ENCODE measurements at regions not wholly inside any gene's neighbourhood (a gene's known extent, or its start where the extent isn't known, plus 50 kb on each side); places are given as distances from the start of the nearest gene placed in this dataset.
"Not testable (repeated sequence)": the region's sequence is repeated elsewhere in the genome, so short reads cannot be mapped to it uniquely, and the experiment has no call there.

DNA sequence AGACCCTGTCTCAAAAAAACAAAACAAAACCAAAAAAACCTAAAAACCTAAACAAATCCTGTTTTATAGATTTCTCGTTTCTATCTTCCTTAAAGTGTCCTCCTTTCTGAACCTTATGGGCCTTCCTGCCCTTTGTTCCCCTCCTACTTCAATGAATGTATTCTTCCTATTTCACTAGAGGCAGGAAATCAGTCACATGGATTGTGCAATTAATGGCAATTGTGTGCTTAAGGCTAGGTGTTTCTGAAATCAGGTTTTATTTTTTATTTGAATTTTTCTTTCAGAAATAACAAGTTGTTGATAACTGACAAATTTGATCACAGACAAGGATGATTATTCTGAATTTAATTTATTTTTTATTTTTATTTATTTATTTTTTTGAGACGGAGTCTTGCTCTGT, 220.6 kb upstream of the SEMA6A start:
- no peak for DNase-seq (ENCODE audit: low read depth, low spot score)

DNA sequence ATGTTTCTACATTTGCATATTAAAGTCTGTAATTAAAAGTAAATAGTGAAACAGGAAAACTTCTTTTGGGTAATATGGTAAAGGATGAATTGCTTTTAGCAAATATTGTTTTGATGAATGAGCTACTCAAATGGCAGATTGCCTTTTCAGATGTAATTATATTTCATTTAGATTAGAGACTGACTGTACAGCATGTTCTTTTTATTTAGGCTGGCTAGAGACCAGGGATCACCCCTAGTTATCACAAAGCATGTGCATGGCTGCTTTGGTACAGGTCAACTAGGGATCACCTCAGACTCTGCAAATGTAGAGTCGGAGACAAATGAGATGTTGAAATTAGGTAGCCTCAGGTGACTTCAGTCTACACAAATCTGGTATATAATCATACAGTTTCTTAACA, 214.9 kb upstream of the SEMA6A start:
- DNase-seq (ENCODE audit: low read depth, low spot score) = no peak

DNA sequence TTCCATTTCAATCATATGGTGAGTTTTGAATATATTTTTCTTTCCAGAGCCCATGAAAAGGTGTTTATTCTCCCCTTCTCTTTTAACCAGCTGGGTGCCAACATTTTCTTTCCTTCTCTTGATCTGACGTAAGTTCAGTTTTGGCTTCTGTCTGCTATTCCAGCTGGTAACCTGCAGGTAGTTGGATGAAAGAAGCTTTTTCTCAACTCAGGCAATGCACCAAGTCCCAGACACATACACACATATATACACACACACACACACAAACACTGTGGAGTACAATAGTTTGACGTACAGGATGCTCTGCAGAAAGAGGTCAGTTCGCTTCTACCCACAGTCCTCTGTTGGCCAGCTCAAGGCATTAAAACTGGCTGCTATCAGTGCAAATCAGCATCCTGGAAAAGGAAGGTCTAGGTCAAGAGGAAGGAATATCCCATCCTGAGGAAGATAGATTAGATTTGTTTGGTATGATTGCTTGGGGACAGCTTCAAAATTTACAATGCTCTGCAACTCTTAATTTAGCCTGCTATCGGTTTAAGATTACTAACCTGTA, 214.3 kb upstream of the SEMA6A start:
- DNase-seq (ENCODE audit: low read depth, low spot score) = no peak

DNA sequence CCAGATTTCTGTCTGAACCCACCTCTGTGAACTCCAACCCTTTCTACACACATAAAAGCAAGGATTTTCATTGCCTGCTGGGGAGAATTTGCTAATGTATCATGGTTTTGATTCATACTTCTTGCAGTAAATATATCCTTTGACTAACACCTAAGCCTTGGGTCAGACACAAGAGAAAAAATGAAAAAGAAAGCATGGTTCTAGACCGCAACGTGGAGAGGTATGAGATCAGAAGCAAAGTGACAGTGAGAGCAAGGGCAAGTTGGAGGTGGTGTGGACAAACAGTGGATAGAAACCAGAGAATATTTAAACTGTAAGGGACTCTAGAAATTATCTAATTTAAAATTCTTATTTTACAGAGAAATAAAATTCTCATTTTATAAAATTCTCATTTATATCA, 212.9 kb upstream of the SEMA6A start:
- no peak for DNase-seq (ENCODE audit: low read depth, low spot score)

DNA sequence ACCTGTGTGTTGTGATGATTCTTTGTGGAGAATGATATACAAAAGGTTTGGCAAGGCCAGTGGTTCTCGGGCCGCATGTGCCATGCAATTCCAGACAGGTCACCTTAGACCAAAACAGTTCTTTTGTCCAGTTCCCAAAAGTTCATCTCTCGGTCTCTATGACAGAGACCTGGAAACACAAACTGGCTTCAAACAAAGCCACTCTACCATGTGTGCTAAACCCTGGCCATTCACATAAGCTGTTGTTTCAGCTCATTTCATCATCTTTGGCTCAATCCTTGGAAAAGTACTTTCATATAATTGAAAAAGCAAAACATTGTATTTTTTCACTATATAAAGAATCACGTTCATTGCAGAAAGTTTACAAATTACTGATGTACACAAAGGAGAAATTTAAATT, 210.5 kb upstream of the SEMA6A start:
- no peak for DNase-seq (ENCODE audit: low read depth, low spot score)

DNA sequence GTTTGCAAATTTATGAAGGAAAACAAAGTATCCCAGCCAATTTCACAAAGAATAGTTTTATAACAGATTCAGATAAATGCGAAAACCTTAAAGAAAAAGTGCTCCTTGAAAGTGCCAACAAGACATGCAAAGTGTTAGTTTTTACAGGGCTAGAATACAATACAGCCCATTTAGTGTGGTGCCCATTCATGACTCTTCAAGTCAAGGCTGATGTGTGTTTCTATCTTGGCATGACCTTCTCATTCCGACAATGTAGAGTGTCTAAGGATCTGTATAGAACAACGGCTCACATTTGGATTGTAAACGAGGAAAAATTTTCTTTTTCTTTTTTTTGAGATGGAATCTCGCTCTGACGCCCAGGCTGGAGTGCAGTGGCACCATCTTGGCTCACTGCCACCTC, 205.2 kb upstream of the SEMA6A start:
- DNase-seq (ENCODE audit: low read depth, low spot score) = no peak

DNA sequence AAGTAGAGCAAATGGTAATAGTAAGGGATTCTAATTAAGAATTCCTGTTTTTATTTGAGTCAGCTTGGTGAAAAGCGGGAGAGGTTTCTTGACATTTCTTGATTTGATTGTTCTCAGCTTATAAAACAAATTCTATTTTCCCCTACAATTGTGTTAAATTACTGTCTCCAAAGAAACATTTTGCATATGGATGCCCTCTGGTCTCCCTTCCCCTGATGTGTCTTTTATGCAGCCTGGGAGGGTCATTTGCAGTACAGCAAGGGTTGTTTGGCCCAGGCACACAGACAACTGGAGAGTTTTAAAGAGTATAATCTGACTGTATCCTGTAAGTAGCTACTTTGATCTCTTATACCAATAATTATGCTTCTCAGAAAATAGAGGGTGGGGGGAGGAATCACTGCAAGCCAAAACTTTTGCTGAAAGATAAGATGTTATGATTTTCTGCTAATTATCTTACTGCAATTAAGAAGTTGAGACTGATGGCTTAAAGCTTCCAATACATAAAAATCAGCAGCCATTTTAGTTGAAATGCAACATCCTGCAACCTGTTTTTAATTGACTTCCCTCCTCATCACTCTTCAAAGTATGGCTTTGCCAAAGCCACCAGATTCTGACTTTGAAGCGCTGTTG, 204.1 kb upstream of the SEMA6A start:
- DNase-seq (ENCODE audit: low read depth, low spot score) = no peak

DNA sequence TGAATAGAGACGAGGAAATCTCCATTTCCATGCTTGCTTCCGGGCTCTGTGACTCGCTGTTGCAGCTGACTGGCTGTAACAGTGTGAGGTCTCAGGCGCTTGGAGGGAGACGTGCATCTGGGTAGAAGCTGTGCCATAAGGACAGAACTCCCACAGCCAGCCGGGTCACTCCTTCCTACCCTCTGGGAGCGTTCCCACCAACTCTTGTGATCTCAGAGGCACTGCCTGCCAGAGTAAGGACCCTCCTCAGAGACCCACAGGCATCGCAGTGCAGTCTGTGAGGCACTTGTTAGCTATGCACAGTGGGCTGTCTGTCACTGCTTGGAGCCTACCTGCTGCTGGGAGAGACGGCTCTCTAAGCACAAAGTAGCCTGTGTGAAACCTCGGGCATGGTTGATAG, 203.4 kb upstream of the SEMA6A start:
- DNase-seq (ENCODE audit: low read depth, low spot score) = peak; percentile 70

DNA sequence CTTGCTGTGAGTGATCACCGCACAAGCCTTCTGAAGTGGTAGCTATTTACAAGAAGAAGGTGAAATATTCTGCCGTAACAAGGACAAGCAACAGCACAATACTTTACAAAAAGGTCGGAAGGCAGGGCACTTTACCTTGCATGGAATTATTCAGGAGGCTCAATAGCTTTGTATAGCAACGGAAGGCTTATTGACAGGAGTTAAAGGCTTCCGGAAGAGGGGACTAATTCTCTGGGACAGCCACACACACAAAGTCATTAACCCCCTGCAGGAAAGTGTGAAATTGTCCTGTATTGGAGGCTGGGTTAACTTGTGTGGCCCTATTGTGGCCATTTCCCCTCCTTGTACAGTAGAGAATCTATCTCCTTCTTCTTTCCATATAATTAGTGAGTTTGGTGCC, 199.3 kb upstream of the SEMA6A start:
- peak; percentile 82 for DNase-seq (ENCODE audit: low read depth, low spot score)

DNA sequence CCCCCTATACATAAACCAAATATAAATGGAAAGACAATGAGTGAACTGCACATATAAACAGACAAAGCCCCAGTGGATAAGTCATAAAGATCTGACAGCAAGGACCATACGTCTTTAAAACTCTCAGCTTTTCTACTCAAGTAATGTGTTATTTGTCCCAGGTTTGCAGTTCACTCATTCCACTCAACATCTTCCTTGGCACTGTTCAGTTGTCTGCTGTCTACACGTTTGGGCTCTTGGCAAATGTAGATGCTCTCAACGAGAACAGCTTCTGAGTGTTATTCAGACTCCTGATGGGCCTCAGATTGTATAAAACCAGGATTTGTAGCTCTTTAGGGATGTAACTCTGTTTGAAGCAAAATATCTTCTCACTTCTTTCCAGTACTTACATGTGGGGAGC, 198.2 kb upstream of the SEMA6A start:
- DNase-seq (ENCODE audit: low read depth, low spot score) = no peak

DNA sequence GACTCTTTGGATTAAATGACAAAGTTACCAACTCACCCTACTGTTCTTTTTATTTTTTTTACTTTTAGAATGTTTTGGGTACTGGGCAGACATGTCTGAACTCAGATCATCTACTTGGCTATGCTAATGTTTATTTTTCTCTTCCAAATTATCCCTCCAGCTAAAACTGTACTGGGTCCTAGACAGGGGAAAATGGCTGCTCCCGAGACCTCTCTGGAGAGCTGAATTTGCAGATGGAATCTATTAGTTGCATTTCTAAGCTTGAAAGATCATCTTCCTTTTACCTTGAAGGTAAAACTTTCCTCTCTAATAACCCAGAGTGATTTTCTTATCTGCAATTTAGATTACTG, 197.5 kb upstream of the SEMA6A start:
- DNase-seq (ENCODE audit: low read depth, low spot score) = no peak

DNA sequence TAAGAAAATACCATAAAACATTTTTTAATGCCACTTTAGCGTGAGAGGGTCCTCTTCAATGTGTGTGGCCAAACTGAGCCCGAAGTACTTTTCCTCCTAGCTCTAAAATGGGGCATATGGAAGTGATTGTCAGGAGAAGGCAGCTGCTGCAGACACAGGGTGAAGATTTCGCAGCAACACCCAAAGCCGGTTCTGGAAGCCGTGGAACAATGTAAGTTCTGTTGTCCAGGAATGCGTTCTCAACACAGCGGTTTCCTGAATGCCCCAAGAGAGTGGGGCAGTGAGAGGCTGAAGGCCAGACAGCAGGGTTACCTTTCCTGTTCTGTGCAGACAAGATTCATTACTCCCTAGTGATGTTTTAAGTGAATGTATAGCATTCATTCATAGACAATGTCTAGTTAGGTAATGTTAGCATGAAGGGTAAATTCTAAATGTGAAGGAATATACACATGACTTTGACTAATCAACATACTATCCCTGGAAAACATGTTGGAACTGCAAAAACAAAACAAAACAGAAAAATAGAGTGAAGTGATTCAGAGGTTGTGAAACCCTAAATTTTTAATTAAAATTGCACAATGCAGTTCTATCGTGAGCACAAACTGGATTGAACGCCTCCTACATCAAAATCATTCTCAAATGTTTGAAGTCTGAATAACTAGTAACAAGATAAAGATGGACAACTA, 197.0 kb upstream of the SEMA6A start:
- peak; percentile 60 for DNase-seq (ENCODE audit: low read depth, low spot score)

DNA sequence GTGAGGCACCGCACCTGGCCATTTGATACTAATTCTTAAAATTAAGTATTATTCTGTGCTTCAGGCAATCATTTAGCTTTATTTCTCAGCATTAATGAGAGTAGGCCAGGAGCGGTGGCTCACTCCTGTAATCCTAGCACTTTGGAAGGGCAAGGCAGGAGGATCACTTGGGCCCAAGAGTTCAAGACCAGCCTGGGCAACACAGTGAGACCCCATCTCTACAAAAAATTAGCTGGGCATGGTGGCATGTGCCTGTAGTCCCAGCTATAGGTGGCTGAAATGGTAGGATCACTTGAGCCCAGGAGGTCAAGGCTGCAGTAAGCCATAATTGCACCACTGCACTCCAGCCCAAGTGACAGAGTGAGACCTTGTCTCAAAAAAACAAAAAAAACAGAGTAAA, 195.3 kb upstream of the SEMA6A start:
- not testable (repeated sequence) for DNase-seq (ENCODE audit: low read depth, low spot score)

DNA sequence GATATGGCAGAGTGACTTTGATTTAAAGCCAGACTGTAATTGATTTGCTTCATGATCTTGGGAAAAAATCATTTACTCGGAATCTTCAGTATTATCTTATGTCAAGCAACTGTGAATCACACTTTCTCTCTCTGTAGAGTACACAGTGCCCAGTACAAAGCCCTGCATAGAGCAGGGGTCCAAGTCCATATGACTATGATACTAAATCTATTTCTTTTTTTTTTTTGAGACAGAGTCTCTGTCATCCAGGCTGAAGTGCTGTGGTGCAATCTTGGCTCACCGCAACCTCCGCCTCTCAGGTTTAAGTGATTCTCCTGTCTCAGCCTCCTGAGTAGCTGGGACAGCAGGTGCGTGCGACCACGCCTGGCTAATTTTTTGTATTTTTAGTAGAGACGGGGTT, 194.8 kb upstream of the SEMA6A start:
- DNase-seq (ENCODE audit: low read depth, low spot score) = no peak

DNA sequence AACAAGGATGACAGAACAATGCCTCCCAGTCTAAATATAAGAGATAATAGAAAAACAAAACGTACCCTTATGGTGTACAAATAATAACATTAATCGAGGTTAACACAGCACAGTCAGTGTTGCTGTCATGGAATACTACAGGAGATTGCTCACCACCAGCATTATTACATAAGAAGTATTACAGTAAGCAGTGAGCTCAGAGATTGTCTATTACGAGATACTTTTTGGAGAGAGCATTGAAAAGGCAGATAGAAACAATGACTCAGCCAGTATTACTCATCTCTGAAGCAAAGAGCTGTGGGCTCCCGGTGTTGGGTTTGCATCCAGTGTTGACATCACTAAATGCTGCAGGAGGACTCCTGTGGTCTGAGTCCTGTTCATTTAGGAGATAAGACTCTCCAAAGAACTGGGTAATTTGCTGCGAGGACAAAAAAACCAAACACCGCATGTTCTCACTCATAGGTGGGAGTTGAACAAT, 191.9 kb upstream of the SEMA6A start:
- peak; percentile 57 for DNase-seq (ENCODE audit: low read depth, low spot score)

DNA sequence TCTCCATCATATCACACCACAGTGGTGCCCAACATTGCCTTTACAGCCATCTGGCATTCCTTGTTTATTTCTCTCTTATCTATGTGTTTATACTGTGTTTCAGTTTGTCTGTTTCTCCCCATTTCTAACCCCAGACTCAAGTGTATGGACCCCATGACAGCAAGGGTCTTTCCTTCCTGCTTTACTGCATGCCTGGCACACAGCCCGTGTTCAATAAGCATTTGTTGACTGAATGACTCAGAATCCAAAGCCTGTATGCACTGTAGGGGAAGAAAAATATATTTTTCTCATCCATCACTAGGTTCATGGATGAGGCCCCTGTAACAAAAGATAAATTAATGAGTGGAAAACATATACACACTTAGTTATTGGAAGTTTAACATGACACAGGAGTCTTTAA, 190.8 kb upstream of the SEMA6A start:
- no peak for DNase-seq (ENCODE audit: low read depth, low spot score)

DNA sequence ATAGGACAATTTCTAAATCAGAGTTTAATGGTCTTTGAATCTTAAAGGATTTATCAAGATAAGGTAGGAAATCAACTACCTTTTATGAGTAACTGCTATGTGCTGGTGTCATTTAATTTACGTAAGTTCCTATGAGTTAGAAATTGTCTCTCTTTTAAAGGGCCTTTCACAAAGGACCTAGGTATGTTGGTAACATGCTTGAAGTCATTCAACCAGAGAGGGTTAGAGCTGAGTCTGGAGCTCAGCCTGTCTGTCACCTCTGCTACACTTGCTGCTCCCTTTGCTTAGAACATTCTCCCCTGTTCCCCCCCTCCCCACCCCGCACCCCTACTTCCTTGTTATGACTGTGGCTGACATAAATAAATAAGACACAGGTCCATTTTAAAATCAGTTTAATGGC, 190.3 kb upstream of the SEMA6A start:
- no peak for DNase-seq (ENCODE audit: low read depth, low spot score)

DNA sequence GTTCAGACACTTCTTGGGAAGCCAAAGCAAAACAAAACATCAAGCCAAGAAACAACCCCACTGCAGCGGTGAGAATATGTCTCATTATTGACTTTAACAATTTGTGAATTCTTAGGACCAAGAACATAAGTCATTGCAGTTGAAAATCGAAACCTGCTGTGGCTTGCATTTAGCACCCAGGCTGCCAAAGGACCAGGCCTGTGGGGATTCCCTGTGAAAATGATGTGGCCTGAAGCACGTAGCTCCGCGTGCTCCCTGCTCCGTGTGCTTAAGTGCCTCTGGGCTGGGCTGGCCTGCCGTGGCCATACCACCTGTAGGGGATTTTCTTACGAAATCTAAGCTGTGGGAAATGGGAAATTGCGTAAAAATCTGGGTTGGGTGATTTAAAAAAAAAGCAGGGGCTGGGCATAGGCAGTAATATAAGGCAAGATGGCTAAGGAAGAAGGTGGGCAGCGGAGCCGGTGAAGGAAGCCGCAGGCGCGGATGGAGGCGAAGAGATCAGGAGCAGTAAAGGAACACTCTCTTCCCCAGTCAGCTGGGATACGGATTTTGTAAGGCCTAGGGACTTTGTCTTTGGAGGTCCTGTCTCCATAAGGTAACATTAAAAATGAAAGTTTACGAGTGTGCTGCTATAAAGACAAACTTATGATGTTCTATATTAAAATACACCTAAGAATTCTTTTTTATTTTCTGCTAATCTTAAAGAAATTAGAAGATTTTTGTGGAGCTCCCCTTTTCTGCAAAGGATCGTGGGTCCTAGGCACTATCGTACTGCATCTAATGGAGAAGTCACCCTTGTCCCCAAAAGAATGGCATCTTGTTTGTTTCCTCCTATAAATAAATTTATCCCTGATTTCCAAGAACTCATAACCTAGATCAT, 189.6 kb upstream of the SEMA6A start:
- DNase-seq (ENCODE audit: low read depth, low spot score) = peak; percentile 54

DNA sequence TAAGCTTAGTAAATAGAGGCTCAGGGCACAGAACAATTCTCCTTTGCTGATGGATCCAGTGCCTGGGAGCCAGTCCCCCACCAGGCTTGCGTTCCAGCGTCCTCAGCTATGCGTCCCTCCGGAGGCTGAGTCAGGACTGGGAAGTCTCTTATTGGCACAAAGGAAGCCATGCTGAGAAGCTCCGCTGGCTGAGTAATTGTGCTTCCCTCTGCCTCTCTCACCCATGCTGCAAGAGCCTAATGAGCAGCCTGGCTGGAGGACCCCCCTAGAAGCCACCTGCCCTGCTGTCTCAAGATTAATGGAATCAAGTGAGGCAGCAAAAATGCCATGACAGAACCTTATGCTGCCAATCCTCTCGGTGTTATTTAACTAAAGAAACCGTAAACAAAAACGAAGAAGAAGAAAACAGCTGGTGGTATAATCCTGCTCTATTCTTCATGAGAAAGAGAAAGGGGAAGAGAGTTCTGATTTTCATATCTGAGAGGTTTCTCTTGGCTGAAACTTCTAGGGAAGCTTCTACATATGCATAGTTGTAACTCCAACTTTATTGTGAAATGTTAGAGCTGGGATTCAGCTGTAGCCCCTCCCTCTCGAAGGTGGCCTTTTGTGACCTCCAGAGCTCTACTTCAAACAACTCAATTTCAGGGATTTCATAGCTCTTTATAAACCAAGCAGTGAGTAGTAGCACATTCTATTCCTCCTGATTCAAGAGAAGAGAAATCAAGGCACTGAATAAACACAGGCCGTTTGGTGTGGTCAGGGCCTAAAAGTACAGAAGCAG, 185.4 kb upstream of the SEMA6A start:
- peak; percentile 87 for DNase-seq (ENCODE audit: low read depth, low spot score)

DNA sequence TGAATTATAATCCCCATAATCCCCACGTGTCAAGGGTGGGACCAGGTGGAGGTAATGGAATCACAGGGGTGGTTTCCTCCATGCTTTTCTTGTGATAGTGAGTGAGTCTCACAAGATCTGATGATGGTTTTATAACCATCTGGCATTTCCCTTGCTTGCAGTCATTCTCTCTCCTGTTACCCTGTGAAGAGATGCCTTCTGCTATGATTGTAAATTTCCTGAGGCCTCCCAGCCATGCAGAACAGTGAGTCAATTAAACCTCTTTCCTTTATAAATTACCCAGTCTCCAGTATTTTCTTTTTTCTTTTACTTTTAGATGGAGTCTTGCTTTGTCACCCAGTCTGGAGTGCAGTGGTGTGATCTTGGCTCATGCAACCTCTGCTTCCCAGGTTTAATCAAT, 182.7 kb upstream of the SEMA6A start:
- no peak for DNase-seq (ENCODE audit: low read depth, low spot score)

DNA sequence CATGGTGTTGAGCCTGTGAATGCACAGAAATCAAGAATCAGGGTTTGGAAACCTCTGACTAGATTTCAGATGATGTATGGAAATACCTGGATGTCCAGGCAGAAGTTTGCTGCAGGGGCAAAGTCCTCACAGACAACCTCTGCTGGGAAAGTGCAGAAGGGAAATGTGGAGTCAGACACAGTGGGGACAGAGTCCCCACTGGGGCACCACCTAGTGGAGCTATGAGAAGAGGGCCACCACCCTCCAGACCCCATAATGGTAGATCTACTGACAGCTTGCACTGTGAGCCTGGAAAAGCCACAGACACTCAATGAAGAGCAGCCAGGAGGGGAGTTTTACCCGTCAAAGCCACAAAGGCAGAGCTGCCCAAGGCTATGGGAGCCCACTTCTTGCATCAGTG, 181.9 kb upstream of the SEMA6A start:
- DNase-seq (ENCODE audit: low read depth, low spot score) = no peak

DNA sequence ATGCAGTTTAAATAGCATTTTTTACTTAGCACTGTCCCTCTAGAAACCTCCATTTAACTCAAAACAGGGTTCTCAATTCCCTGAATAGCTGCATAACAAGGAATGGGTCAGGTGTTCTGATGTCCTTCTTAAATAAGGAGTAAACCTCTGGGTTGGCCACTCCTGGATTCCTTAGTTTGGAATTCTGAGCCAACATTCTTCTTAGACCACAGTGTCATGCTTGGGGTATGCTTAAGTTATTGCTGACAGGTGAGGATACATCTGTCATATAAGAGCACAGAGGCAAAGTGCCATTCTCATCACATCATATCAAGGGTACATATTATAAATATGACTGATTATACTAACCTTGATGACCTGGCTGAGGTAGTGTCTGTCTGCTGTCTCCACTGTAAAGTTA, 179.9 kb upstream of the SEMA6A start:
- no peak for DNase-seq (ENCODE audit: low read depth, low spot score)

All from ELF-1 (cell line).